ENCODE measurements at regions not wholly inside any gene's neighbourhood (a gene's known extent, or its start where the extent isn't known, plus 50 kb on each side); places are given as distances from the start of the nearest gene placed in this dataset.
A peak's percentile ranks its signal among the peaks of the same experiment; 100 is the strongest.
"Not testable (repeated sequence)": the region's sequence is repeated elsewhere in the genome, so short reads cannot be mapped to it uniquely, and the experiment has no call there.

GRCh38 chr12:92987362-92987761 is 58.3 kb upstream of the EEA1 start:
- peak; percentile 65 for DNase-seq

DNA sequence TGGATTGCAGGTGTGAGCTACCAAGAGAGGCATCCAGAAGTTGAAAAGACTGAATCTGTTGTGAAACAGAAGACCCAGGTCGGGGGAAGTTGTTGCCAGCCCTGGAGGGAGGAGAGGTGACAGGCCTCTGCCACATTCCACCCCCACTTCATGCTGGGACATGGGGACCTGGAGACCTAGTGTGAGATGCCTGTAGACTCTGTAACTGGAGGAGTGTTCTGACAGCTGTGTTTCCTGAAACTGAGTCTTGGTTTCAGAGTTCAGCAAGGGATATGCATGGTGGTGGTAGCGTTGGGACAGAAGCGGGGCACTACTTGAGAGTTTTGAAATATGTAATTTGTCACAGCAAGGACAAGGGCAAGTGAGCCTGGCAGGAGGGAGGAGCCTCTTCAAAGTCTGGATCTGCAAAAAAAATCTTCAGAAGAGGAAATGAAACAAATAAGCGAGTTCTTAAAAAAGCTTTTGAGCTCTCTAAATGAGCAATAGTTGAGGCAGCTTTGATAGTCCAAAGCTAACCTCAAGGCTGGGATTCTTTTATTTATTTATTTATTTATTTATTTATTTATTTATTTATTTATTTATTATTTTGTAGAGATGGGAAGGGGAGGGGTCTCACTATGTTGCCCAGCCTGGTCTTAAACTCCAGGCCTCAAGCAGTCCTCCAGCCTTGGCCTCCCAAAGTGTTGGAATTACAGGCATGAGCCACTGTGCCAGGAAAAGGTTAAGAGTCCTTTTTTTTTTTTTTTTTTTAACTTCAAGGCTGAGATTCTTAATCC is 58.9 kb upstream of the EEA1 start:
- DNase-seq: no peak

DNA sequence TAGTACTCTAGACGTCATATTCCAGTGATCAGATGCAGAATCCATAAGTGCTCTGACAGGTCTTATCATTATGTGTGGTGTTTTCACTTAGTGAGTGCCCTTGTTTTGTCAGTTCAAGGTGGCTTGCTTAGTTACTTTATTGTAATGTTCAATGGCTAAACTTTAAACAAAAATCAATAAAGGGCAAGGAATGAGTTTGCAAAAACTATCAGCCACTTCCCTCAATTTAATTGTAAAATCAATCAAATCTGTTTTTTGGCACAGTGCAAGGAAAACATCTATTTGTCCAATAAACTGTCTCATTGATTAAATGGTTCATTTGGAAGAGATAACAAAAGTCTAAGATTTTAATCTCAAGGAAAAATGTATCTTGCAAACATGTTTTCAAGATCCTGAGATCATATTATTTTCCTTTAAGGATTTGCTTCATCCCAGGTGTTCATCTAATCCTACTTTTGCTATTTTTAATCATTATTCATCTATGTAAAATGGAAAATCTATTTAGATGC is 59.6 kb upstream of the EEA1 start:
- no peak for DNase-seq

GRCh38 chr12:92989715-92990484 is 60.8 kb upstream of the EEA1 start:
- no peak for DNase-seq

DNA sequence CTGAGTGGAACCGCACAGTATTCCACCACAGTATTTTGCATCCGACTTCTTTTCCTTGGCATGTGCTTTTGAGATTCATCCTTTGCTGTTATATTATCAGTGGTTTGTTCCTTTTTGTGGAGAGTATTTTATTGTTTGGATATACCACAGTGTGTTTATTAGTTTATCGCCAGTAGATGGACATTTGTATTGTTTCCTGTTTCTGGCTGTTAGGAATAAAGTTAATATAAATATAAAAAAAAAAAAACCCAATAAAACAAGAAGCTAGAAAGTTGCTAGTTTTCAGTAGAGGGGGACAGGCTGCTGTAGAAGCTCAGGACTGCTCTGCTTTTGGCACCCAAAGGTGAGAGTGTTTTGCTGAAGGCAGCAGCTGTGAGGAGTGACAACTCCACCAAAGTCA is 62.0 kb upstream of the EEA1 start:
- no peak for DNase-seq

DNA sequence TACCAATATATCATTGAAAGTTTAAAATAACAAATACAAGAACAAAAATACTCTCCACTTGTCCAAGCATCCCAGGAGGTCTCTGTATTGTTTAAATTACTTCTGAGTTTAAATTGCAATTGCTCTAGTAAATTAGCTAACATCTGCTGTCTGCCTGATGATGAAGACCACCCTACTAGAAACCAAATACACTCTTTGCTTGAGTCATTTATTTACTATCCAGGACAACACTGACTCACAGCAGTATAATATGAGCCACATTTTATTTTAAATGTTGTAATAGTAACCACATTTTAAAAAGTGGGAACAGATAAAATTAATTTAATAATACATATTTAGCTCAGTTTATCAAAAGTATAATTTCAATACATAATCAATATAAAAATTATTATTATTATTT is 62.9 kb upstream of the EEA1 start:
- DNase-seq: no peak

GRCh38 chr12:92993259-92993658 is 64.2 kb upstream of the EEA1 start:
- no peak for DNase-seq

DNA sequence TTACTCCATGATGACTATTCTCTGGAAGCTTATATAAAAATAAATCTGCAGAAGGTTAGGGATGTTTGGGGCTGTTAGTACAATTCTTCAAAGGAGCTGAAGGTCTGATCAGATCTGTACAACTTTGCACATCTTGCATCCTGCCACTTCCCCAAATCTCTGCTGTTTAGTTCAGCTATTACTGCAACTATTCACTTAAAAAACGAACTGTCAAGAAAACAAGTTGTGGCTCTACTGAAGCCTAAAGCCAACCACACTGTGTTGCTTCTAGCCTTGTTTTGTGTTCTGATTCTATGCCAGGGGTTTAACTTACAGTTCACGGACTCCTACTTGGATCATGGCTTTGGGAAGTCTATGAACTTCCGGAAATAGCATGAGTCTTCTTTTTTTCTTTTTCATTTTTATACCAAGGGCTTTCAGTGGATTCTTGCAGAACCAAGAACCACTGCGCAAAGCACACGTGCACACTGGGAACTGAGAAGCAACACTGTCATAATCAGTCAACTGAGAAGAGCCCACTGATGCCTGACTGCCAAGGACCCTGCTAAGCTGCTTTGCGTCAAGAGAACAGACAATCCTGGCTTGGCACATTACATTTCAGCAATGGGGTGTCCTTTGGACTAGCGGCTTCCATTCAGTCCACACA is 66.3 kb upstream of the EEA1 start:
- no peak for DNase-seq

- DNase-seq: no peak
Measured at GRCh38 chr12:93000026-93000425, 70.9 kb upstream of the EEA1 start.

GRCh38 chr12:93001407-93001806 is 72.3 kb upstream of the EEA1 start:
- no peak for DNase-seq

- no peak for DNase-seq
Measured at GRCh38 chr12:93002293-93003054, 73.4 kb upstream of the EEA1 start.

- no peak for DNase-seq
Measured at GRCh38 chr12:93003531-93004239, 74.6 kb upstream of the EEA1 start.

DNA sequence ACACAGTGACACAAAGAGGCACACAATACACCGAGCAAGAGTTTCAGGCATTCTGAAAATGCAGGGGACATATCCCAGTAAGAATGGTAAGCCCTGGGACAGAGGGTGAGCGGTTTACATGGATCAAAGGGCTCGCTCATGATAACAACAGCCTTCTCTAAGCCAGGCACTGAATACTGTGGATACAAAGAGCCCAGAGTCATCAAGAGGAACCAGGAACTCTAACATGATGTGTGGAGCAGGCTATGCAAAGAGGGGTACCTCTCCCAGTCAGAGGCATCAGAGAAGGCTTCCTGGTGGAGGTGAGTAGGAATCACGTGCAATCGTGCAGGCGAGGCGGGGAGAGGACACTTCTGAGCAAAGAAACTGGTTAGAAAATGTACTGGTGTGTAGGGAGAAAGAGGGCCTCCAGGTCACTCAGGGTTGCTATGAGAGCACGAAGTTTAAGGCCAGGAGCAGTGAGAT is 76.9 kb upstream of the EEA1 start:
- no peak for DNase-seq

DNA sequence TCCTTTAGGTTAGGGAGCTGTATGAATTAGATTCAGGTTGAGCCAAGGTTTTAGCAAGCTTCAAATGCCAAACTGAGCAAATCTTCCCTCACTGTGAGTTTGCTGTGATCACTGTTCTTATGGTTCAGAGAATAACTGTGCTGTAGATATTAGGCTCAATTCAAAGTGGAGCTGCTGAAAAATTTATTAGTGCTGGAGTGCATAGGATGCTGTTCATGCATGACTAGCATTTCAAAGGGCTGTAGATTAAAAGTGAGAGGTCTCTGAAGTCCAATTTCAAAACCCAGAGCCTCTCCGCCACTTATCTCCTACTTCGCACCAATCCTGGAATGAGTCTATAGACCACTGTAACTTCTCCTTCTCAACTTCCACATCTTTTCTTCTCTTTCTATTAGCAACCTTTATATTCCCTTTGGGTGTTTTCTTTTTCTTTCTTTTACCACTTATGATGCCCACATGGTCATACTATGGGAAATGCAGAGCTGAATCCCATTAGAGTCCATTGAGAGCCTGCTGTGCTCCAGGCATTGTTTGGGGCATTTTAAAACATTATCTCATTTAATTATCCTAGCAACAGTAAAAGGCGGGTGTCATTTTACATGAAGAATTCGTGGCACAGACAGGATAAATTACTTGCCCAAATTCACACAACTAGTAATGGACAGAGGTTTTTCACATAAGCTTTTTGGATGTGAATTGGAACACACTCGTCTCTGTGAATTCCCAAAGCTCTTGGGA is 77.5 kb upstream of the EEA1 start:
- DNase-seq: no peak

- DNase-seq: no peak
Measured at GRCh38 chr12:93007544-93007943, 78.4 kb upstream of the EEA1 start.

DNA sequence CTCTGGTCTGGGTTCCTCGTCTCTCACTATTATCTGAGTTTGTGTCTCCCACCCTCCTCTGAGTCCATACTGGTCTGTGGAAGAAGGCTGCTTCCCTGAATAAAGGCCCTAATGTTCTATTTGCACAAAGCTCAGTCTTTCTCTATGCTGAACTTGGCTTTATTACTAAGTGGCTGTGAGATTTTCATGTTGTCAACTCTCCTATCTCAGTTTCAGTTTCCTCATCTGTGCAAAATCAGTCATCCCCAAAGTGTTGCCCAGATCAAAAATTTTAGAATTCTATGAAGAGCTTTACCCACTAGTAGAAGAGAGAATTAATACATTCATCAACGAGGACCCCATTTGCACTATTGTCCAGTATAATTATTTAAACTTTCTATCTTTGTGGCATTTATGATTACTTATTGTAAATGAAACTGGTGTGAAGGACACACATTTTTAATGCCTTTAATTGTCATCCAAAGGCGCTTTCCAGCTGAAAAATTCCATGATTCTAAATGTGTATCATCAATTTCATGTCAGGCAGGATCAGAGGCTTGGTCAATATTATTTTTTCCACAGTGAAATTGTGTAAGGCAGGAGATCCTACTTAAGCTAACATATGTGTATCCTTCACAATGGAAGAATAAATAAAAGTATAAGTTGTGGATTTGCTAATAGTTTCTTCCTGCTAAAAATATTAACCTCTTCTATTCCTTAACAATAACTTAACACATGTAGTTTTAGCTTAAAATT is 79.1 kb upstream of the EEA1 start:
- DNase-seq: no peak

DNA sequence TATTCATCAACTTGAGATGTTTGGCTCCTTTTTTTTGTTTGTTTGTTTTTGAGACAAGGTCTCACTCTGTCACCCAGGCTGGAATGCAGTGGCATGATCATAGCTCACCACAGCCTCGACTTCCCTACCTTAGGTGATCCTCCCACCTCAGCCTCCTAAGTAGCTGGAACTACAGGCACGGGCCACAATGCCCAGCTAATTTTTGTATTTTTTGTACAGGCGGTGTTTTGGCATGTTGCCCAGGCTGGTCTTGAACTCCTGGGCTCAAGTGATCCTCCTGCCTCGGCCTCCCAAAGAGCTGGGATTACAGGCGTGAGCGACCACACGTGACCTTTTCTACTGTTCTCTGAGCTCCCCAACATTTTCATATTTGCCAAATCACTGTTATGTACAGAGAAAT is 79.8 kb upstream of the EEA1 start:
- DNase-seq: not testable (repeated sequence)

DNA sequence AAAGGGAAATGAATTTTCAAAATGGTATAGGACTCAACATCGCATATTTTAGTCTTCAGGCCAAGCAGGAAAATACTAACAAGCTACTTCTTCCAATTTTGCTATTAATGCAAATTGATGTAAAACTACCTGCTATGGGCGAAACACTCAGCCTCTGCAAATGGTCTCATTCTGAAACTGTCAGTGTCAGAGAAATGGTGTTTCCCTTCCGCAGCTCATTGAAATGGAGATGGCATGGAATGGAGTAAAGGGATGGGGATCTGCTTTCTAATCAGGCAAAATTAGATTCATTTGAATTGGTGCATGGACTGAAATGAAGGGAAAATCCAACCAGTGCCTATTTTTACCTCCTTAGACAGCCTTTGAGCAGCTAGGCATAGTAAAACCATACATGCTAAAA is 80.4 kb upstream of the EEA1 start:
- DNase-seq: no peak

GRCh38 chr12:93010461-93010860 is 81.4 kb upstream of the EEA1 start:
- DNase-seq: no peak

GRCh38 chr12:93011100-93011499 is 82.0 kb upstream of the EEA1 start:
- no peak for DNase-seq

All from NCI-H1105 (cell line).